NB4 (cell line): ENCODE measurements at regions not wholly inside any gene's neighbourhood (a gene's known extent, or its start where the extent isn't known, plus 50 kb on each side); places are given as distances from the start of the nearest gene placed in this dataset.

Source experiments
- CTCF ChIP-seq: IDR thresholded peaks from one replicate; pipeline ENCODE4 v1.5.1; 2012; ENCODE audit warnings: low read depth, low read length
- MAX ChIP-seq: IDR thresholded peaks from 2 replicates; pipeline ENCODE4 v1.6.1; 2011; ENCODE audit warnings: low read depth, low read length
- POLR2A ChIP-seq: IDR thresholded peaks from 2 replicates; pipeline ENCODE4 v1.6.1; 2011; ENCODE audit warnings: mild to moderate bottlenecking; ENCODE audit not compliant: insufficient read length; ENCODE audit errors: extremely low read depth

GRCh38 chr2:163253621-163254285, 415.2 kb upstream of the KCNH7 start:
- no peak for TF ChIP-seq CTCF
- no peak for TF ChIP-seq POLR2A
- no peak for TF ChIP-seq MAX
